HG02973 (cell line): ENCODE measurements at regions not wholly inside any gene's neighbourhood (a gene's known extent, or its start where the extent isn't known, plus 50 kb on each side); places are given as distances from the start of the nearest gene placed in this dataset.

Experiments
- ATAC-seq: cut with Tn5 transposase; IDR thresholded peaks from one replicate; pipeline ENCODE4 v1.9.1; 2021; ENCODE audit warnings: moderate library complexity; ENCODE audit not compliant: unreplicated experiment

- ATAC-seq: no peak
These were observed 206.7 kb downstream of the SETD4 start for GRCh38 chr21:35853321-35854239.

DNA sequence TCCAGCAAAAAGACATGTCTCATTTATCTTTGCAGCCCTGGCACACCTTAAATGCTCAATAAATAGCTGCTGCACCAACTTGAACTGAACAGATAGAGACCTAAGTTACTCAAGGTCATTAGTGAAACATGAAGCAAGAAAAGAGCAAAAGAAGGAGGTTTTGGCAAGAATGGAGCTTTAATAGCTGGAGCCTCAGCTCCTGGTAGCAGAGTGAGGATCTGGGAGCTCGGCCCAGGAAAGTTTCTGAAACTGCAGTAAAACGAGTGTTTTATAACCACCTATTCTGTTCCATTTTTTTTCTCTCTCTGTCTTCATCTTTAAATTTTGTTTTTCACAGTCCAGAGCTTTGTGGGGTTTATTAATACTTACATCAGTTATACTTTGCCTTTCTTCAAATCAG is 207.5 kb downstream of the SETD4 start:
- no peak for ATAC-seq

GRCh38 chr21:35850542-35851103 is 209.7 kb downstream of the SETD4 start:
- no peak for ATAC-seq

- ATAC-seq: no peak
These were observed 210.3 kb downstream of the SETD4 start for GRCh38 chr21:35850029-35850428.

GRCh38 chr21:35849144-35849543 is 211.2 kb downstream of the SETD4 start:
- no peak for ATAC-seq

- no peak for ATAC-seq
These were observed 216.2 kb downstream of the SETD4 start for GRCh38 chr21:35843911-35844667.

DNA sequence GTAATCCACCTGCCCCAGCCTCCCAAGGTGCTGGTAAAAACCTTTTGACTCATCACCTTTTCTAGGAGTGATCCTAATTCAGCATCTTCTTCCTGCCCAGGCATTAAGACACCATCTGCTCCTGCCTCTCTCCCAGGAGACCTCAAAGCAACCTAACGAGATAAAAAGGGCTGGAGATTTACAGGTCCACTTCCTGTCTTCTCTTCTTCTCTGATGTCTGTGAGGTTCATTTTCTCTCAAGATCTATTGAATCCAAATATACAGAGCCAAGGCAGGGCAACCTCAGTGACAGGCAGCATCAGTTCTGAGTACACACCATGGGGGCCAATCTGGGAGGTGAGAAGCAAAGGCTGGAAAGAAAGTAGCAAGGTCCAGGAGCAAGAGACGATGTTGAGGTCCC is 219.4 kb downstream of the SETD4 start:
- no peak for ATAC-seq

GRCh38 chr21:35840197-35840799 is 220.0 kb downstream of the SETD4 start:
- no peak for ATAC-seq

GRCh38 chr21:35838987-35839763 is 221.2 kb downstream of the SETD4 start:
- ATAC-seq: no peak

DNA sequence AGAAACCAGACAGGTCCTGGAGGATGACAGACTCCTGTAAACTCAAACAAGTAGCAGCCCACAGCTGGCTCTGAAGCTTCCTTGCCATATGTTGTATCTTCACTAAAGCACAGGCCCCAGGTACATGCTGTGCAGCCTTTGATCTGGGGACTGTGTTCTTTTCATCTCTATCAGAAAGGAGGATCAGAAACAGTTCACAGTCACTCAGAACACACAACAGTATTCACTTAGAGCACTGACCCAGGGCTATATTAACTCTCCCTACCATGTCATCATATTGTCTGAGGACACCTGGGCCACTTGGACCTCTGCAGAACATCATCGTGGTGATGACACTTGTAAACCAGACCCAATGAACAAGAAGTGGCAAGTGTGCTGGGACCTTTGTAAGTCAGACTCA is 222.0 kb downstream of the SETD4 start:
- ATAC-seq: no peak

GRCh38 chr21:35833991-35834390 is 226.3 kb downstream of the SETD4 start:
- ATAC-seq: no peak

DNA sequence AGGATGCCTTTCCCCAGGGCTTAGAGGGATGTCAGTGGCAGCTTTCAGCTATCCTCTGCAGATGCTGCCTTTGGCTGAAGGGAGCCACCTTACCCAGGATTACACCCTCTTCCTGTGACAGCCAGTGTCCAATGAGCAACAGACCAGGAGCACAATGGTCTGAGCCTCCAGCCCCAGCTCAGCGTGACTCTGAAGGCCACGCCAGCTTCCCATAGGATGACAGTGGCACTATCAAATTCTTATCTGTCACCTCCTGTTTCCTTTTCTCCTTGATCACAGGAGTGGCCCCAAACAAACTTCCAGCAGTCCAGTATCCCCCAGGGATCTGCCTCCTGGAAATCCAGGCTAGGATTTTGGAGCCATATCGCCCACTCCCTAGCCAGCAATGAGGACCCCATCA is 226.9 kb downstream of the SETD4 start:
- ATAC-seq: no peak

DNA sequence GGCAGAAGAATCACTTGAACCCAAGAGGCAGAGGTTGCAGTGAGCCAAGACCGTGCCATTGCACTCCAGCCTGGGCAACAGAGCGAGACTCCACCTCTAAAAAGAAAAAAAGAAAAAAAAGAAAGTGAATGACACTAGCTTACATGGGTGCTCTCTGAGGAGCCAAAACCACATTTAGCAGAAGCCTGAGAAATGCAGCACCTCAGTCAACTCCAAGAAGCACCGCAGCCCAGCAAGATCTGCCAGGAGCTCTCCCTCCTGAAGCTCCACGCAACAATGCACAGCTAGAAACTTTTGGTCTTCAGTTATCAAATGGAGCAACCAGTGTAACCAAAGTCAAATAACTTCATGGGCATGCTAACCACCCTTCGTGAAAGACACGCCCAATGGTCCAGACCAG is 229.1 kb downstream of the SETD4 start:
- no peak for ATAC-seq

DNA sequence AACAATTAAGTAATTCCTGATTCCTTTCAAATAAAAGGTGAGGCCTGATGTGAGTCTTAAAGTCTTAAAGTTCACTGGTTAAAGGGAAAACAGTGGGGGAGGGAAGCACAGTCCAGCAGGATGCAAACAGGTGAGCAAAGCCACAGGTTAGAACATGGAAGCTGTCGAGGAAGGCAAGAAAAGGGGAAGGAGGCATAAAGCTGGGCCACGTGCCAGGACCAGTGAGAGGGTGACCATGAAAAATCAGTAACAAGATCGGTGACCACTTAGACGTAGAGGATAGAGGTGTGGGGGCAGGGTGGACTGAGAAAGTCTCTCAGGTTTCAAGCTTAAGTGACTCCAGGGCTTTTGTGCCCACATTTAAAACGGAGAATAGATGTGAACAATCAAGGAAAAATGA is 231.3 kb downstream of the SETD4 start:
- ATAC-seq: no peak

DNA sequence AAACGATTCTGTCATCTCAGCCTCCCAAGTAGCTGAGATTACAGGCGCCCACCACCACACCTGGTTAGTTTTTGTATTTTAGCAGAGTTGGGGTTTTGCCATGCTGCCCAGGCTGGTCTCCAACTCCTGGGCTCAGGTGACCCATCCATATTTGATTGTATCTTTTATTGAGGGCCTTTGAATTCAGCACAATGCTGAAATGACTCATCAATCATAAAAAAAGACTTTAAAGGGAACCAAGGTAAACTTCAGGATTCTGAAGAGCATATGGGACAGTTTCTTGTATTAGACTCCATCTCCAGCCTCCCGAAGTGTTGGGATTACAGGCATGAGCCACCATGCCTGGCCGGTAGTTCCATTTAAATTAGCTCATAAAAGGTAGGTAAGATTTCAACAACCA is 232.2 kb downstream of the SETD4 start:
- no peak for ATAC-seq

DNA sequence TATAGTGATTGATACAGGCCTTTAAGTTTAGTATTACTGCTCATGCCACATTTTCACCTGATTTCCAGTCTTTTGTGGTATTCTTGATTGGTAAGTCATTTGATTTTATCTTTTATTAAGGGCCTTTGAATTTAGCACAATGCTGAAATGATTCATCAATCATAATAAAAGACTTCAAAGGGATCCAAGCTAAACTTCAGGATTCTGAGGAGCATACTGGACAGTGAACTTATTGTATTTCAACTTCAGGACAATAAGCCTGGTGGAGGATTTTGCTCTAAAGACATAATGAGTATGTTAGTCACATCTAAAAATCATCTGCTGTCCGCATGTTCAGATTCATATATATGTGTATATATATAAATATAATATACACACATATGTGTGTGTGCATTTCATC is 233.3 kb downstream of the SETD4 start:
- ATAC-seq: no peak

- no peak for ATAC-seq
These were observed 234.7 kb downstream of the SETD4 start for GRCh38 chr21:35825370-35826353.

- ATAC-seq: no peak
These were observed 236.2 kb downstream of the SETD4 start for GRCh38 chr21:35824136-35824535.

DNA sequence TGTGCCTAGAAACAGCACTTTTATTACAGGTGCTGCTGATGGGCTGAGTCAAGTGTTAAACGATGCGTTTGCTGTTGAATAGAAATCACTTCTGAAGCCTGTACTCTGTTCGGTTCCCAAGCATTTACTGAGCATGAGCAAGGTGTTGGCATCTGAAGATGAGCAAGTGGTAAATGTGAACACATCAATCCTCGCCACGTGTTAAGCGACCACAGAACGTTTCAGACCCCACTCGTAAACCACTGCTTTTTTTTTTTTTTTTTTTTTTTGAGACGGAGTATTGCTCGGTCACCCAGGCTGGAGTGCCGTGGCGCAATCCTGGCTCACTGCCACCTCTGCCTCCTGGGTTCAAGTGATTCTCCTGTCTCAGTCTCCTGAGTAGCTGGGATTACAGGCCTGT is 241.2 kb downstream of the SETD4 start:
- no peak for ATAC-seq
